Trophoblast cell (in vitro differentiated cells and primary cell): ENCODE measurements at regions not wholly inside any gene's neighbourhood (a gene's known extent, or its start where the extent isn't known, plus 50 kb on each side); places are given as distances from the start of the nearest gene placed in this dataset.

Source experiments
- DNase-seq, 2 donors: peaks; one replicate each; pipeline ENCODE4 v3.0.0-alpha.2; 2016
- H2AFZ ChIP-seq: 2 replicates; pipeline ENCODE4 v1.6.1; 2013; ENCODE audit warnings: low read length, moderate library complexity, mild to moderate bottlenecking; ENCODE audit not compliant: insufficient read depth, poor library complexity
- H2AK5ac ChIP-seq: 2 replicates; pipeline ENCODE4 v1.6.1; 2013; ENCODE audit warnings: mild to moderate bottlenecking, low read length
- H2BK120ac ChIP-seq: 2 replicates; pipeline ENCODE4 v1.6.1; 2013; ENCODE audit warnings: low read length, mild to moderate bottlenecking, moderate library complexity; ENCODE audit not compliant: insufficient read depth, poor library complexity
- H2BK12ac ChIP-seq: 2 replicates; pipeline ENCODE4 v1.6.1; 2013; ENCODE audit warnings: mild to moderate bottlenecking, low read length, moderate library complexity
- H2BK5ac ChIP-seq: 2 replicates; pipeline ENCODE4 v1.6.1; 2013; ENCODE audit warnings: low read length, low read depth, moderate library complexity, mild to moderate bottlenecking; ENCODE audit not compliant: poor library complexity
- H3K14ac ChIP-seq: 2 replicates; pipeline ENCODE4 v1.6.1; 2013; ENCODE audit warnings: mild to moderate bottlenecking, low read length
- H3K18ac ChIP-seq: 2 replicates; pipeline ENCODE4 v1.6.1; 2013; ENCODE audit warnings: mild to moderate bottlenecking, low read length
- H3K23ac ChIP-seq: 2 replicates; pipeline ENCODE4 v1.6.1; 2013; ENCODE audit warnings: low read length
- H3K27ac ChIP-seq: 2 replicates; pipeline ENCODE4 v1.5.1; 2013; ENCODE audit warnings: low read depth, mild to moderate bottlenecking, inconsistent platforms, low read length, moderate library complexity
- H3K27me3 ChIP-seq: 2 replicates; pipeline ENCODE4 v1.6.1; 2013; ENCODE audit warnings: inconsistent platforms, mild to moderate bottlenecking, low read length, moderate library complexity; ENCODE audit not compliant: insufficient read depth
- H3K36me3 ChIP-seq, 2 experiments: 1 replicate in 1 of 2; 2 replicates in 1 of 2; pipeline ENCODE4 v1.6.1; 2013; ENCODE audit warnings: low read length in 2 of 2, mild to moderate bottlenecking in 2 of 2, moderate library complexity in 1 of 2; ENCODE audit not compliant: insufficient read depth in 2 of 2, control insufficient read depth in 1 of 2
- H3K4ac ChIP-seq: 2 replicates; pipeline ENCODE4 v1.6.1; 2013; ENCODE audit warnings: low read depth, mild to moderate bottlenecking, low read length, moderate library complexity
- H3K4me1 ChIP-seq, 2 experiments: 1 replicate in 1 of 2; 2 replicates in 1 of 2; pipeline ENCODE4 v1.6.1; 2013; ENCODE audit warnings: low read length in 2 of 2, mild to moderate bottlenecking in 2 of 2, moderate library complexity in 1 of 2; ENCODE audit not compliant: insufficient read depth in 2 of 2, control insufficient read depth in 1 of 2
- H3K4me2 ChIP-seq: 2 replicates; pipeline ENCODE4 v1.6.1; 2013; ENCODE audit warnings: inconsistent platforms, mild to moderate bottlenecking, low read length, moderate library complexity
- H3K4me3 ChIP-seq: 2 replicates; pipeline ENCODE4 v1.5.1; 2013; ENCODE audit warnings: mild to moderate bottlenecking, low read depth, low read length, inconsistent platforms
- H3K79me1 ChIP-seq: one replicate; pipeline ENCODE4 v1.6.1; 2013; ENCODE audit warnings: low read length
- H3K79me2 ChIP-seq: 2 replicates; pipeline ENCODE4 v1.6.1; 2013; ENCODE audit warnings: low read length, mild to moderate bottlenecking; ENCODE audit not compliant: control insufficient read depth, insufficient read depth, poor library complexity
- H3K9ac ChIP-seq: 2 replicates; pipeline ENCODE4 v1.6.1; 2013; ENCODE audit warnings: mild to moderate bottlenecking, low read length
- H3K9me3 ChIP-seq: 2 replicates; pipeline ENCODE4 v1.6.1; 2013; ENCODE audit warnings: low read depth, mild to moderate bottlenecking, control low read depth, inconsistent platforms, low read length; ENCODE audit not compliant: insufficient read depth
- H4K12ac ChIP-seq: 2 replicates; pipeline ENCODE4 v1.6.1; 2013; ENCODE audit warnings: low read depth, mild to moderate bottlenecking, low read length, moderate library complexity
- H4K8ac ChIP-seq: 2 replicates; pipeline ENCODE4 v1.6.1; 2013; ENCODE audit warnings: low read depth, mild to moderate bottlenecking, low read length, moderate library complexity
- H4K91ac ChIP-seq: one replicate; pipeline ENCODE4 v1.6.1; 2013; ENCODE audit warnings: low read depth, mild to moderate bottlenecking, low read length, moderate library complexity
- WGBS: extraction: QIAGEN DNeasy Blood & Tissue Kit; methylation state at CpG from one replicate; pipeline ENCODE4 v1.1.7; 2013; ENCODE audit warnings: missing lambda C conversion rate; ENCODE audit not compliant: insufficient read length, insufficient coverage; ENCODE audit errors: extremely low coverage; 5-methylcytosine and 5-hydroxymethylcytosine counted together

GRCh38 chr7:45455662-45456061, 118.5 kb upstream of the ADCY1 start:
- no peaks in the 10 kb centered on the region for H3K9me3 ChIP-seq
- H3K4me3 ChIP-seq: no peak overlapping the region
- H3K27me3 ChIP-seq: no peaks in the 10 kb centered on the region
- no peak overlapping the region for H3K23ac ChIP-seq
- H3K4ac ChIP-seq: no peak overlapping the region
- no peak overlapping the region for H3K18ac ChIP-seq
- WGBS: no CpG with 5 or more reads among the region's 4 CpGs
- DNase-seq: no peak
- no peak overlapping the region for H3K14ac ChIP-seq
- H4K12ac ChIP-seq: no peak overlapping the region
- no peaks in the 10 kb centered on the region for H3K79me1 ChIP-seq
- no peak overlapping the region for H2AFZ ChIP-seq
- H3K79me2 ChIP-seq: no peaks in the 10 kb centered on the region
- H4K91ac ChIP-seq: no peak overlapping the region
- H2BK12ac ChIP-seq: no peak overlapping the region
- no peak overlapping the region for H3K27ac ChIP-seq
- no peak overlapping the region for H2AK5ac ChIP-seq
- H2BK5ac ChIP-seq: no peak overlapping the region
- H3K4me2 ChIP-seq: no peak overlapping the region
- no peak overlapping the region for H2BK120ac ChIP-seq
- H3K36me3 ChIP-seq: no peaks in the 10 kb centered on the region
- no peaks in the 10 kb centered on the region for H3K4me1 ChIP-seq
- no peak overlapping the region for H3K9ac ChIP-seq
- H4K8ac ChIP-seq: no peak overlapping the region

- Histone ChIP-seq H3K4me1 (no peaks in the 10 kb centered on the region), H3K79me1 (no peaks in the 10 kb centered on the region), H3K9ac (no peak overlapping the region), H2AFZ (no peak overlapping the region), H3K79me2 (no peaks in the 10 kb centered on the region), H3K27ac (no peak overlapping the region), H3K14ac (no peak overlapping the region), H2BK12ac (no peak overlapping the region), H3K4ac (no peak overlapping the region), H3K23ac (no peak overlapping the region), H3K27me3 (no peaks in the 10 kb centered on the region), H3K36me3 (no peaks in the 10 kb centered on the region), H2BK120ac (no peak overlapping the region), H3K18ac (no peak overlapping the region), H3K4me2 (no peak overlapping the region), H4K8ac (no peak overlapping the region), H2BK5ac (no peak overlapping the region), H3K4me3 (no peak overlapping the region), H4K12ac (no peak overlapping the region), H4K91ac (no peak overlapping the region), H3K9me3 (no peaks in the 10 kb centered on the region), H2AK5ac (no peak overlapping the region)
- WGBS: no CpG with 5 or more reads among the region's 5 CpGs
- DNase-seq: no peak
Measured at GRCh38 chr7:45456105-45456504, 118.1 kb upstream of the ADCY1 start.

GRCh38 chr7:45456747-45457524, 117.2 kb upstream of the ADCY1 start:
- Histone ChIP-seq H3K79me1 (no peaks in the 10 kb centered on the region), H2BK5ac (no peak overlapping the region), H2BK120ac (no peak overlapping the region), H3K23ac (no peak overlapping the region), H3K18ac (no peak overlapping the region), H2BK12ac (no peak overlapping the region), H3K14ac (no peak overlapping the region), H4K12ac (no peak overlapping the region), H3K4me3 (no peak overlapping the region), H4K8ac (no peak overlapping the region), H2AFZ (no peak overlapping the region), H3K4me1 (no peaks in the 10 kb centered on the region), H3K4me2 (no peak overlapping the region), H3K27me3 (no peaks in the 10 kb centered on the region), H3K9me3 (no peaks in the 10 kb centered on the region), H2AK5ac (no peak overlapping the region), H4K91ac (no peak overlapping the region), H3K79me2 (no peaks in the 10 kb centered on the region), H3K9ac (no peak overlapping the region), H3K27ac (no peak overlapping the region), H3K4ac (no peak overlapping the region), H3K36me3 (no peaks in the 10 kb centered on the region)
- WGBS: no CpG with 5 or more reads among the region's 5 CpGs
- no peak for DNase-seq

GRCh38 chr7:45457591-45457990, 116.6 kb upstream of the ADCY1 start:
- WGBS: no CpG with 5 or more reads among the region's 3 CpGs
- H2AFZ ChIP-seq: no peak overlapping the region
- no peak overlapping the region for H3K23ac ChIP-seq
- H3K14ac ChIP-seq: no peak overlapping the region
- no peak overlapping the region for H3K4me3 ChIP-seq
- no peak overlapping the region for H4K91ac ChIP-seq
- H2BK120ac ChIP-seq: no peak overlapping the region
- H3K9ac ChIP-seq: no peak overlapping the region
- DNase-seq: no peak
- no peak overlapping the region for H4K8ac ChIP-seq
- no peak overlapping the region for H3K4ac ChIP-seq
- H3K9me3 ChIP-seq: no peaks in the 10 kb centered on the region
- no peak overlapping the region for H2BK12ac ChIP-seq
- H3K27ac ChIP-seq: no peak overlapping the region
- no peaks in the 10 kb centered on the region for H3K36me3 ChIP-seq
- H3K27me3 ChIP-seq: no peaks in the 10 kb centered on the region
- H3K18ac ChIP-seq: no peak overlapping the region
- H3K4me1 ChIP-seq: no peaks in the 10 kb centered on the region
- H3K79me1 ChIP-seq: no peaks in the 10 kb centered on the region
- no peak overlapping the region for H2AK5ac ChIP-seq
- no peak overlapping the region for H4K12ac ChIP-seq
- H3K79me2 ChIP-seq: no peaks in the 10 kb centered on the region
- H3K4me2 ChIP-seq: no peak overlapping the region
- H2BK5ac ChIP-seq: no peak overlapping the region
